Activated CD4-positive, alpha-beta T cell treated with anti-CD3 and anti-CD28 coated beads, Interleukin-2, amount 50 U/mL, for 48 hours (primary cell): ENCODE measurements at regions not wholly inside any gene's neighbourhood (a gene's known extent, or its start where the extent isn't known, plus 50 kb on each side); places are given as distances from the start of the nearest gene placed in this dataset.
"Not testable (repeated sequence)": the region's sequence is repeated elsewhere in the genome, so short reads cannot be mapped to it uniquely, and the experiment has no call there.

Source experiments
- DNase-seq, 2 experiments: peaks; one replicate each; pipeline ENCODE4 v3.0.0-alpha.2; 2020

GRCh38 chr3:152622811-152623167, 212.1 kb upstream of the P2RY1 start:
- no peak for DNase-seq

DNA sequence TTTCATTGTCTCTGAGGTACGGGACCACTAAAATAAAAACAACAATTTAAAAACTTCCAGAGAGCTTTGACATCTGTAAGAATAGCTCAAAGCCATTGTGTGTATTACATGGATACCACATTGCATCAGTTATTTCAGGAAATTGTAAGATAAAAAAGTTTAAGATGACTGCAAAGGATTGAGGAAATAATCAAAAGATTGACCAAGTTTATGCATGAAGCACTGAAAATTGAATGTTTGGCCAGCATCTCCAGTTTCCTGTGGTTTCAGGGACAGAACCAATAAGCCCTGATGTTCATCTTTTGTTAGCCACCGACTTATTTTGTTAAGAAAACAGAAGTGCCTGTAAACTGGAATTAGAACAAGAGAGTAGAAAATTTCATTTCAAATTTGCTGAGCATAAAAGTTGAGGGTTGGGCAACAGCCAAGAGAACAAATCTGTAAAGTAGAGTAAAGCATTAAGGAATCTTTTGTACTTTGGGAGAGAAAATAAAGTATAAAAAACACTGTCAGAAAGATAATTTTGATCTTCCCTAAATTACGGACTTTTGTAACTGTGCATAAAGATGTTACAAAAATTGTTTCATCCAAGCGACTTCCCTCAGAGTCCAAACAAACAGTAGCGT, 211.5 kb upstream of the P2RY1 start:
- DNase-seq = no peak

- no peak for DNase-seq
These were observed 208.7 kb upstream of the P2RY1 start for GRCh38 chr3:152626226-152626625.

- no peak for DNase-seq
These were observed 206.4 kb upstream of the P2RY1 start for GRCh38 chr3:152628496-152628895.

DNA sequence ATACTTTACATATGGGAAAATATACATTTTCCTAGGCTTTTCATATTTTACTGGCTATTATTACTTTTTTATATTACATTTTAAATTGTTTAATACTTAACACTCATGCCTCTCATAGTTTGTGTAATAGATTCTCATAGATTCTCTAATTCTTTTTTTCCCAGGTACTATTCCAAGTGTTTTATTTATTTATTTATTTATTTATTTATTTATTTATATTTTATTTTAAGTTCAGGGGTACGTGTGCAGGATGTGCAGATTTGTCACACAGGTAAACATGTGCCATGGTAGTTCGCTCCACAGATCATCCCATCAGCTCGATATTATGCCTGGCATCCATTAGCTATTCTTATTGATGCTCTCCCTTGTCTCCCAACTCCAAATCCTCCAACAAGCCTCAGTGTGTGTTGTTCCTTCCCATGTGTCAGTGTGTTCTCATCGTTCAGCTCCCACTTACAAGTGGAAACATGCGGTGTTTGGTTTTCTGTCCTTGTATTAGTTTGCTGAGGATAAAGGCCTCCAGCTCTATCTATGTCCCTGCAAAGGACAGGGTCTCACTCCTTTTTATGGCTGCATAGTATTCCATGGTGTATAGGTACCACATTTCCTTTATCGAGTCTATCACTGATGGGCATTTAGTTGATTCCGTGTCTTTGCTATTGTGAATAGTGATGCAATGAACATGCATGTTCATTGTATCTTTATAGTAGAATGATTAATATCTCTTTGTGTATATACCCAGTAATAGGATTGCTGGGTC, 205.4 kb upstream of the P2RY1 start:
- DNase-seq = no peak

- DNase-seq = no peak
These were observed 199.5 kb upstream of the P2RY1 start for GRCh38 chr3:152635389-152635788.

- no peak for DNase-seq
These were observed 198.3 kb upstream of the P2RY1 start for GRCh38 chr3:152636651-152637050.

DNA sequence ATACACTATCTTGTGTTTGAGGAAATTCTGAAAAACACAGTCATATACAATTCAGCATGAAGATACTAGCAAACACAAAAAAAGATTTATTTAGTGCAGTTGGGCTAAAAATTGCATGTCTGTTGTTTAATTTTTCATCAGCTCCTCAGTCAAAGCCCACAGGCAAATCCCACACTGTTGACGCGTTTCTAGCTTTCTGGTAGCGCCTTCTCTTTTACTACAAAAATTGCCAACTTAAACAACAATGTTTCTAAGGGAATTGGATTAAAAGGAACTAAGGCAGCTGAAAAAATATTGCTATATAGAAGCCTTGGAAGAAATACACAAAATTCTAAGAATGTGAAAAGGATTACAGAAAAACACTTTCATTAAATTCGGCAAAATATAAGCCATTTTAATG, 196.7 kb upstream of the P2RY1 start:
- no peak for DNase-seq

- no peak for DNase-seq
These were observed 196.1 kb upstream of the P2RY1 start for GRCh38 chr3:152638707-152639450.

DNA sequence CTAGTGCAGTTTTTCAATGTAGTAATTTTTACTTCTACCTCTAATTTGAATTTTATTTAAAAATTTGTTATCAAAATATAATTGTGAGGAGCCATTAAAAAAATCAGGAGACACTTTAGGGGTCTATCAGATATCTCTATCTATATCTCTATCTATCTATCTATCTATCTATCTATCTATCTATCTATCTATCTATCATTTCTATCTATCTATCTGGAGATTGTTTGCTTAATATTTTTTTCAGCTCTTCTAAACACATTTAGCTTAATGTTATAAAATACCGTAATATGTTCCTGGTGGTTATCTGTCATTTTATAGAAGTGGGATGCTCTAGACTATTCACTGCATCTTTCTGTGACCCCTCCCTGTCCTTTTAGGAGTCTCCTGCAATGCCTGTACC, 193.7 kb upstream of the P2RY1 start:
- DNase-seq = no peak

- DNase-seq = no peak
These were observed 192.3 kb upstream of the P2RY1 start for GRCh38 chr3:152642658-152643057.

DNA sequence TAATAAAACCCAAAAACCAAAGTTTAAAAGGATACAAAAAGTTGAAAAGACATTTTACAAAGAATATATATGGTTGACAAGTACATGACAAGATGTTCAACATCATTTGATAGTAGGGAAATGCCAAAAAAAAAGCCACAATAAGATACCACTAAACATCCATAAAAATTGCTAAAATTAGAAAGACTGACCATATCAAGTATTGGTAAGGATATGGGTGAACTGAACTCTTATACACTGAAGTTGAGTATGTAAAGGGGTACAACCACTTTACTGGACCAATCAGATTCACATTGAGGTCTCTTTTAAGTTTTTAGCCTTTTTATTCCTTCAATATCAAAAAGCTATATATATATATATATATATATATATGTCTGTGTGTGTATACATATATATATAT, 190.5 kb upstream of the P2RY1 start:
- DNase-seq = no peak

DNA sequence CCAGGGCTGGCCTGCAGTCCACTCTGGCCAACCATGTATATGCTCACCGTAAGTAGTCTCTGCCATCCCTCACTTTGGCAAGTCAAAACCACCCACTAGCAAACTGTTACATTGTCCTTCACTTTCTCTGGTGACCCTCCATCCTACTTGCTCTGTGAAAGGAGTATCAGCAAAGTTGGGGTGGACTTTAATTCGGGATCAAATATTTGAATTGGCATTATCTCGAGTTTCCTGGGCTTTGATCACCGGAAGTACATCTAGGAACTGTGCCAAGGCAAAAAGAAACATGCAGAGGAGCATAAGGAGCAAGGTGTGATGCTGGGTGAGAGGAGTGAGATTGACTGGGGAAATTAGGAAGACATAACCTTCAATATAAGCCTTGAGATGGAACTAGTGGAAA, 188.9 kb upstream of the P2RY1 start:
- no peak for DNase-seq

GRCh38 chr3:152650177-152650576, 184.8 kb upstream of the P2RY1 start:
- DNase-seq = no peak

DNA sequence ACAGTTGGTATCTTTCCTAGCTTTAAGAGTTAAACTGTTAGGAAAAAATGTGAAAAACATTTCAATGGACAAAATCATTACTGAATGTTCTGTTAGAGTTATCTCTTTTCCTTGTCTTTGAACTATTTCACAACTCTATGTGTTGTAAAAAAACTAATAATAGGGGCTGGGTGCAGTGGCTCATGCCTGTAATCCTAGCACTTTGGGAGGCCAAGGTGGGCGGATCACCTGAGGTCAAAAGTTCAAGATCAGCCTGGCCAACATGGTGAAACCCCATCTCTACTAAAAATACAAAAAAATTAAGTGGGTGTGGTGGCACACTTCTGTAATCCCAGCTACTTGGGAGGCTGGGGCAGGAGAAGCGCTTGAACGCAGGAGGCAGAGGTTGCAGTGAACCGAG, 184.0 kb upstream of the P2RY1 start:
- not testable (repeated sequence) for DNase-seq

- no peak for DNase-seq
These were observed 178.5 kb upstream of the P2RY1 start for GRCh38 chr3:152656214-152656971.

DNA sequence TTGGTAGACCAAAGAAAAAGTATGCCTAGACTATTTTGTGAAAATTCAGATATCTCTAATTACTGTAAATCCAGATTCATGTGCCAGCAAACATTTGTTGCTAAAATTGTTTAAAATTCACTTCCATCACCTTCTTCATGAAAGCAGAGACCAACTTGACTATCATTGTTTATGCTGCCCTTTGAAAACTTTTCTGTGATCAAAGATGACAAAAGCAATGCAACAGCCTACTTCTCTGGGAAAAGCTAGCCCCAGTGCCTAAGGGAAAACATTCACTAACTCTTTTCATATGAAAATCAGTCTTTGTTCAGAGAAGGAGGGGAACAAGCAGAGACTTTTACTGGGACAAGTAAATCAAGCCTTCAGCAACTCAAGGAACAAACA, 178.0 kb upstream of the P2RY1 start:
- DNase-seq = no peak

DNA sequence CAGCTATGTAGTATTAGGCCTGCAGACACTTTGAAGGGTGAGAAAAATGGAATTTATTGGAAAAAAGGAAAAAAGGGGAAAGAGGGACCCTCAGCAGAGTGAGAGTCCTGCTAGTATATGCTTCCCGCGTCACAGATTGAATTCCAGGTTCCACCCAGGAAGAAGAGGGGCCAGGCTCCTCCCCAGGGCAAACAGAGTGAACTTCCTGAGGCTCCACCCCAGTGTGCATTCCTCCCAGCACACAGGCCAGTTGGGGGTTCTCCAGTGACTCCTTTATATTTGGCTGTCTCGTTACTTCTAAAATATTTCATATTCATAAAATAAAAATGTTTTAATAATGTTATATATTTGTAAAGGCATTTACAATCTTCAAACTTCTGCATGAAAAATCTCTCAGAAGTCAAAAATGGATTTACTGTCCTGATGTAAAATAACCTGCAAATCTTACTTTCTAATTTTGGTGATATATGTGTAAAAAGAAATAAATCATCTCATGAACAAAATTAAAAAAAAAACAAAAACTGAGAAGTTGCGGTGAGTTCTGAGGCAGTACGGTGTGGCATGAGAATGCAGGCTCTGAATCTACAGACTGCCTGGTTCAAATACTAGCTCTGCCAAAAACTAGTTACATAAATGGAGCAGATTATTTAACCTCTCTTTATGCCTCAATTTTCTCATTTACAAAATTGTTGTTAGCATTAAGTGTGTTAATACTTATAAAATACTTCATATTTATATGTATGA, 175.8 kb upstream of the P2RY1 start:
- no peak for DNase-seq

DNA sequence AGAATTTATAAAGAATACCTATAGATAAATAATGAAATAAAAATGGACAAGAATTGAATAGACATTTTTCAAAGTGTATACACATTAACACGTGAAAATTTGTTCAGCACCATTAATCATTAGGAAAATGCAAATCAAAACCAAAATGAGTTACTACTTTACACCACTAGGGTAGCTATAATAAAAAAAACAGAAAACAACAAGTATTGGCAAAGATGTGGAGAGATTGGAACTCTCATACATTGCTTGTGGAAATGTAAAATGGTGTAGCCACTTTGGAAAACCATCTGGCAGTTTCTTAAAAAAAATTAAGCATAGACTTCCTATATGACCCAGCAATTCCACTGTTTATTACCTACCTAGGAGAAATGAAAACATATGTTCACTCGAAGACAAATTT, 172.8 kb upstream of the P2RY1 start:
- DNase-seq = no peak

- no peak for DNase-seq
These were observed 170.2 kb upstream of the P2RY1 start for GRCh38 chr3:152664766-152665165.

- DNase-seq = no peak
These were observed 167.7 kb upstream of the P2RY1 start for GRCh38 chr3:152667267-152667666.

DNA sequence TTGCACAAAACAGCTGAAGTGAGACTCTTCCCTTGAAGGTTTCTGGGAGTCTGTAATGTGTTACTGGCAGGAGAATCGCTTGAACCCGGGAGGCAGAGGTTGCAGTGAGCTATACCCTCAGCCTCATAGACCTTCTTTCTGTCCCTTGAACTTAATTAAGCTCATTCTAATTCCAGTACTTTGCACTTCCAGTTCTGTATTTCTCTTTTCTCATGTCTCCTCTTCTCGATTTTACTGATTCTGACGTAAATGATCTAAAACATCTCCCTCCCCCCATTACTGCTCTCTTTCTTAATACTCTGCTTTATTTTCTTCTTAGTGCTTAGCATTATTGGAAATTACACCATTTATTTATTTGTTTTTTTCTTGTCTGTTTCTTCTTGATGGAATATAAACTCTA, 165.4 kb upstream of the P2RY1 start:
- DNase-seq = no peak
